SK-N-MC (cell line): ENCODE measurements at regions not wholly inside any gene's neighbourhood (a gene's known extent, or its start where the extent isn't known, plus 50 kb on each side); places are given as distances from the start of the nearest gene placed in this dataset.

Experiments
- DNase-seq: peaks from one replicate; pipeline ENCODE4 v3.0.0-alpha.2; 2011; ENCODE audit warnings: low read depth, low spot score
- H3K27ac ChIP-seq: fragments of 200-600 bp; sonication (generic); 2 replicates; pipeline ENCODE4 v1.5.1; 2016; ENCODE audit warnings: mixed run types
- H3K36me3 ChIP-seq: fragments of 200-600 bp; sonication (generic); 2 replicates; pipeline ENCODE4 v1.6.1; 2017; ENCODE audit warnings: antibody characterized with exemption, low read length, mixed read lengths; ENCODE audit not compliant: insufficient read depth
- H3K4me3 ChIP-seq: fragments of 200-600 bp; sonication (generic); 2 replicates; pipeline ENCODE4 v1.5.1; 2016
- H3K9ac ChIP-seq: fragments of 200-600 bp; sonication (generic); 2 replicates; pipeline ENCODE4 v1.8.0; 2017; ENCODE audit warnings: mixed run types, mixed read lengths; ENCODE audit not compliant: insufficient read length
- H3K9me3 ChIP-seq: fragments of 200-600 bp; sonication (generic); 2 replicates; pipeline ENCODE4 v1.6.1; 2017; ENCODE audit warnings: low read depth, mild to moderate bottlenecking, antibody characterized with exemption, low read length, moderate library complexity, mixed read lengths
- EZH2 ChIP-seq: fragments of 200-600 bp; sonication (generic); IDR thresholded peaks from one replicate; pipeline ENCODE4 v1.6.1; 2017; ENCODE audit warnings: antibody characterized with exemption
- FOXP2 ChIP-seq: optimal IDR thresholded peaks from 2 replicates; pipeline ENCODE3; 2011; ENCODE audit warnings: mild to moderate bottlenecking, moderate library complexity; ENCODE audit not compliant: insufficient read depth; ENCODE audit errors: extremely low read length, control extremely low read depth
- POLR2AphosphoS5 ChIP-seq: IDR thresholded peaks from 2 replicates; pipeline ENCODE4 v1.6.1; 2012; ENCODE audit warnings: mild to moderate bottlenecking, low read depth, low read length, borderline replicate concordance

GRCh38 chr2:200049086-200049485, 93.7 kb downstream of the MAIP1 start:
- H3K36me3 ChIP-seq = no peaks in the 10 kb centered on the region
- 0 out of 2 replicates have a peak, but pooled peaks cover 4% of the 10 kb centered on the region for H3K9me3 ChIP-seq
- DNase-seq = no peak
- no peak for TF ChIP-seq POLR2AphosphoS5
- TF ChIP-seq FOXP2 = no peak
- TF ChIP-seq EZH2 = no peak
- H3K4me3 ChIP-seq = no peak overlapping the region
- 0 out of 2 replicates have a peak overlapping the region, but pooled peaks have one; percentile 86 for H3K27ac ChIP-seq
- no peak overlapping the region for H3K9ac ChIP-seq

GRCh38 chr2:200050921-200051610, 95.7 kb downstream of the MAIP1 start:
- no peaks in the 10 kb centered on the region for H3K9me3 ChIP-seq
- H3K9ac ChIP-seq = no peak overlapping the region
- H3K4me3 ChIP-seq = peak overlapping the region; percentile 25; the same call in 1 of the 2 replicates
- TF ChIP-seq FOXP2 = no peak
- TF ChIP-seq POLR2AphosphoS5 = no peak
- no peak for TF ChIP-seq EZH2
- H3K27ac ChIP-seq = peak overlapping the region; percentile 86
- H3K36me3 ChIP-seq = no peaks in the 10 kb centered on the region
- DNase-seq = no peak

DNA sequence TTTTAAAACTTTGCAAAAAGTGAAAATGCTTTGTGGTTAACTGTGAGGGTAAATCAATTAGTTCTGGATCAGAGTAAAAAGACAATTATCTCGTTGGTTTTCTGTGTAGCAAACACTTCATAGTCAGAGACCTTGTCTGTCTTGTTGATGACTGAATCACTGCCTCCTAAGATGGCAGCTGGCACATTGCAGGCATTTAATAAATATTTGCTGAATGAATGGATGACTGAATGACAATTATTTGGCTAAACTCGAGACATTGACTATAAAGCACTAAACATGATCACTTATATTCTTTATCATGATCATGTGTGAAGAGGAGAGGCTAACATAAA, 96.2 kb downstream of the MAIP1 start:
- TF ChIP-seq EZH2 = no peak
- no peak for TF ChIP-seq FOXP2
- H3K36me3 ChIP-seq = no peaks in the 10 kb centered on the region
- H3K9ac ChIP-seq = no peak overlapping the region
- H3K27ac ChIP-seq = peak overlapping the region; percentile 86
- H3K4me3 ChIP-seq = no peak overlapping the region
- no peaks in the 10 kb centered on the region for H3K9me3 ChIP-seq
- no peak for DNase-seq

GRCh38 chr2:200052627-200053026, 97.2 kb downstream of the MAIP1 start:
- H3K27ac ChIP-seq = no peak overlapping the region
- TF ChIP-seq POLR2AphosphoS5 (no peak), EZH2 (no peak), FOXP2 (no peak)
- no peak for DNase-seq
- H3K36me3 ChIP-seq = no peaks in the 10 kb centered on the region
- no peak overlapping the region for H3K4me3 ChIP-seq
- no peak overlapping the region for H3K9ac ChIP-seq
- no peaks in the 10 kb centered on the region for H3K9me3 ChIP-seq

GRCh38 chr2:200054681-200055468, 99.5 kb downstream of the MAIP1 start:
- no peaks in the 10 kb centered on the region for H3K36me3 ChIP-seq
- no peak for DNase-seq
- no peaks in the 10 kb centered on the region for H3K9me3 ChIP-seq
- TF ChIP-seq EZH2 (no peak), FOXP2 (no peak), POLR2AphosphoS5 (no peak)
- no peak overlapping the region for H3K27ac ChIP-seq
- H3K4me3 ChIP-seq = no peak overlapping the region
- no peak overlapping the region for H3K9ac ChIP-seq

DNA sequence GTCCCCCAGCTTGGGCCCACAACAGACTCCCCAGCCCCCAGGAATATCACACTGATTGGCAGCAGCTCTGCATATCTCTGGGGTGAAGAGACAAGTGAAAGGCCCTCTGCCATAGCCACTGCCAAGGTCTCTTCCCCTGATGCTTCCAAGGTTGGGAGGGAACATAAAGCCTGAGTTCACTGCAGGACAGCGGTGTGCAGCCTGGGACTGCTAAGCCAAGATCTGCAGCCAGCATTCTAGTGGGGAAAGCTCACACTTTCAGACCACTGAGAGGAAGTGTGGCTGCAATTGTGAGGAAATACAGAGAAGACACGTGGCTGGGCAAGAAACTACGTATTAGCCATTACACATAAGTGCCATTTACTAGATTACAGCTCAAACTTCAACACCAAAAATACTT, 100.7 kb downstream of the MAIP1 start:
- Histone ChIP-seq H3K9ac (no peak overlapping the region), H3K36me3 (no peaks in the 10 kb centered on the region), H3K27ac (no peak overlapping the region), H3K9me3 (no peaks in the 10 kb centered on the region), H3K4me3 (no peak overlapping the region)
- TF ChIP-seq FOXP2 (no peak), EZH2 (no peak), POLR2AphosphoS5 (no peak)
- DNase-seq = no peak

- Histone ChIP-seq H3K9me3 (no peaks in the 10 kb centered on the region), H3K36me3 (no peaks in the 10 kb centered on the region), H3K4me3 (no peak overlapping the region), H3K27ac (no peak overlapping the region), H3K9ac (no peak overlapping the region)
- no peak for TF ChIP-seq POLR2AphosphoS5
- TF ChIP-seq FOXP2 = no peak
- TF ChIP-seq EZH2 = no peak
- no peak for DNase-seq
Measured at GRCh38 chr2:200063155-200063554, 107.8 kb downstream of the MAIP1 start.

- H3K9ac ChIP-seq = no peak overlapping the region
- no peaks in the 10 kb centered on the region for H3K36me3 ChIP-seq
- no peak overlapping the region for H3K4me3 ChIP-seq
- DNase-seq = no peak
- no peaks in the 10 kb centered on the region for H3K9me3 ChIP-seq
- TF ChIP-seq FOXP2 = no peak
- no peak for TF ChIP-seq EZH2
- H3K27ac ChIP-seq = no peak overlapping the region
Measured at GRCh38 chr2:200064879-200065278, 109.5 kb downstream of the MAIP1 start.

GRCh38 chr2:200065477-200065876, 110.1 kb downstream of the MAIP1 start:
- no peaks in the 10 kb centered on the region for H3K36me3 ChIP-seq
- no peak overlapping the region for H3K27ac ChIP-seq
- no peak overlapping the region for H3K9ac ChIP-seq
- H3K9me3 ChIP-seq = no peaks in the 10 kb centered on the region
- DNase-seq = no peak
- H3K4me3 ChIP-seq = no peak overlapping the region
- TF ChIP-seq FOXP2 (no peak), POLR2AphosphoS5 (no peak), EZH2 (no peak)
